Esophagus squamous epithelium (tissue), 5 donors: ENCODE measurements at regions not wholly inside any gene's neighbourhood (a gene's known extent, or its start where the extent isn't known, plus 50 kb on each side); places are given as distances from the start of the nearest gene placed in this dataset.
"Not testable (repeated sequence)": the region's sequence is repeated elsewhere in the genome, so short reads cannot be mapped to it uniquely, and the experiment has no call there.

ENCODE experiments used
- DNase-seq: peaks from one replicate; lab custom pipeline; 2025; lab: John Stamatoyannopoulos, UW
- H3K27ac ChIP-seq, 4 donors: fragments of 200-600 bp; sonication (generic); one replicate each; pipeline ENCODE4 v1.5.1; 2016 to 2019; ENCODE audit warnings: mild to moderate bottlenecking in 1 of 4
- H3K27me3 ChIP-seq, 4 donors: fragments of 200-600 bp; sonication (generic); 1 replicate in 3 of 4; 2 replicates in 1 of 4; pipeline versions ENCODE4 v1.5.1 to v1.6.0; 2017 to 2021; ENCODE audit warnings: antibody characterized with exemption in 1 of 4
- H3K36me3 ChIP-seq, 3 donors: fragments of 200-600 bp; sonication (generic); one replicate each; pipeline ENCODE4 v1.5.1; 2016 to 2019
- H3K4me1 ChIP-seq, 3 donors: fragments of 200-600 bp; sonication (generic); one replicate each; pipeline ENCODE4 v1.5.1; 2017 to 2019
- H3K4me3 ChIP-seq, 4 donors: fragments of 200-600 bp; sonication (generic); 1 replicate in 3 of 4; 2 replicates in 1 of 4; pipeline ENCODE4 v1.5.1; 2016 to 2019; ENCODE audit warnings: mild to moderate bottlenecking in 2 of 4, moderate library complexity in 1 of 4
- H3K9me3 ChIP-seq, 3 donors: fragments of 200-600 bp; sonication (generic); one replicate each; pipeline ENCODE4 v1.5.1; 2016 to 2019
- CTCF ChIP-seq, 6 experiments: fragments of 450-650 bp in 4 of 6; fragments of 200-600 bp in 2 of 6; sonication (generic) in 2 of 6; IDR thresholded peaks; one replicate each; pipeline ENCODE4 v1.5.1; 2016 to 2019; ENCODE audit warnings: antibody characterized with exemption in 6 of 6, mild to moderate bottlenecking in 4 of 6, moderate library complexity in 4 of 6
- POLR2A ChIP-seq, 4 donors: fragments of 450-650 bp; IDR thresholded peaks; one replicate each; pipeline ENCODE4 v1.6.1; 2017; ENCODE audit warnings: antibody characterized with exemption in 4 of 4, mild to moderate bottlenecking in 4 of 4, moderate library complexity in 3 of 4
- WGBS, 2 donors: methylation state at CpG; one replicate each; pipeline ENCODE4 v1.1.5; 2018; 5-methylcytosine and 5-hydroxymethylcytosine counted together
- intact Hi-C: fragments of 100-400 bp; cut with DNase I; formaldehyde crosslinking; loops from one replicate; pipeline ENCODE4 v1.15.0; 2022
- donor health status: DM: yes; HTN: yes; CAD: no.

DNA sequence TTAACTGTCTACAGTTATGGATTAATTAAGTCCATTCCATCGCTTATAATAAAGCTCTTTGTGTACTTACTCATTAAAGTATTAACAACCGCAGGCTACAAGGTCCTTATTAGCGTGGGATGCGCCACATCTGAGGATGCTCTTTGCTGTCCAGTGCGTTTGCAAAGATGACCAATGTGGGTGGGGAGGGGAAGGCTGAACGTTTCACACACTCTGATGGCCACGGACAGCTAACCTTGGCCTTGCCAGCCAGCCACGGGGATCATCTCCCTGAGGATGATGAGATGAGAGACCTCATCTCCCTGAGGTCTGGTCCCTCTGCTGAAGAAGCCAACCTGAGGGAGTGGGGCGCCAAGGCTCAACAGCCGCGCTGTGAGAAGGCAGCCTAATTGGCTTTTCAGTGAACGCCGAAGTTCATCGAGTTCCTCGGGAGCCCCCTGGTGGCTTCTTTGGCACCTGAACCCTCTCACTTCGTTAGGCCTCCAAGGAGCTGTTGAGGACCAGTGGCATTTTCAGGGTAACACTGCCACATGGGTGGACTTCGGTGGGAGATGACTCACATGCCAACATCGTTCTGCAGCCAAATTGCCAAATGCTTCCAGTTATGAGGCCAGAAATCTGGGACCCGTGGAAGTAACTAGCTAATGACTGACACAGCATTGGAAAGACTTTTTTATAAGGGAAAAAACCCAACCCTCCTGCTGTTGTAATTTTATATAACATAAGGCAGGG is 69.3 kb upstream of the SEC11C start:
- intact Hi-C loops: loop anchor here (5.0 kb wide), 1 partner anchor 288 kb away; no protein-coding TSS in a partner anchor
- H3K4me3 ChIP-seq: no peak overlapping the region

GRCh38 chr18:59072727-59073421 is 66.8 kb upstream of the SEC11C start:
- intact Hi-C loops: loop anchor here (5.0 kb wide), 1 partner anchor 291 kb away; no protein-coding TSS in a partner anchor
- no peaks in the 10 kb centered on the region for H3K9me3 ChIP-seq
- H3K4me1 ChIP-seq: no peaks in the 10 kb centered on the region
- no peak for TF ChIP-seq POLR2A (IDR thresholded peaks at IDR 0.05)
- no peak for TF ChIP-seq CTCF (IDR thresholded peaks at IDR 0.05)
- no peak overlapping the region for H3K4me3 ChIP-seq
- H3K27ac ChIP-seq: no peak overlapping the region
- WGBS, 2 donors: 80 to 86% methylated on average over 6 of the region's 6 CpGs
- peaks cover 0 to 11% (median 0%) of the 10 kb centered on the region in 4 donors for H3K27me3 ChIP-seq
- no peaks in the 10 kb centered on the region for H3K36me3 ChIP-seq
- DNase-seq: no peak

More for the DNA sequence above, 69.3 kb upstream of the SEC11C start:
- DNase-seq: no peak
- Histone ChIP-seq H3K27me3 (no peaks in the 10 kb centered on the region), H3K9me3 (no peaks in the 10 kb centered on the region), H3K36me3 (no peaks in the 10 kb centered on the region), H3K27ac (no peak overlapping the region), H3K4me1 (no peaks in the 10 kb centered on the region)
- 40 to 62% methylated on average over 9 to 12 of the region's 19 CpGs for WGBS, 2 donors
- TF ChIP-seq CTCF (IDR thresholded peaks at IDR 0.05): peak; percentile 71 to 85 (median 80)
- no peak for TF ChIP-seq POLR2A (IDR thresholded peaks at IDR 0.05)

GRCh38 chr18:59075923-59076322 is 63.8 kb upstream of the SEC11C start:
- no peak overlapping the region for H3K27ac ChIP-seq
- no peak overlapping the region for H3K4me3 ChIP-seq
- intact Hi-C loops: no loop called here
- WGBS, 2 donors: 40 to 46% methylated on average over 3 of the region's 3 CpGs
- no peak for TF ChIP-seq POLR2A (IDR thresholded peaks at IDR 0.05)
- TF ChIP-seq CTCF (IDR thresholded peaks at IDR 0.05): no peak
- no peaks in the 10 kb centered on the region for H3K9me3 ChIP-seq
- peaks cover 0 to 11% (median 0%) of the 10 kb centered on the region in 4 donors for H3K27me3 ChIP-seq
- no peaks in the 10 kb centered on the region for H3K4me1 ChIP-seq
- H3K36me3 ChIP-seq: no peaks in the 10 kb centered on the region
- DNase-seq: no peak

- Histone ChIP-seq H3K9me3 (no peaks in the 10 kb centered on the region), H3K4me3 (no peak overlapping the region), H3K27ac (no peak overlapping the region), H3K27me3 (peaks cover 0 to 40% (median 0%) of the 10 kb centered on the region in 4 donors), H3K36me3 (no peaks in the 10 kb centered on the region), H3K4me1 (no peaks in the 10 kb centered on the region)
- TF ChIP-seq CTCF (IDR thresholded peaks at IDR 0.05): no peak
- TF ChIP-seq POLR2A (IDR thresholded peaks at IDR 0.05): no peak
- no peak for DNase-seq
- intact Hi-C loops: no loop called here
- WGBS, 2 donors: 72 to 83% methylated on average over 4 of the region's 4 CpGs
Measured at GRCh38 chr18:59079264-59079663, 60.4 kb upstream of the SEC11C start.

GRCh38 chr18:59079687-59080501 is 59.8 kb upstream of the SEC11C start:
- WGBS, 2 donors: 71 to 80% methylated on average over 7 of the region's 7 CpGs
- H3K4me3 ChIP-seq, H3K36me3 ChIP-seq, H3K9me3 ChIP-seq, H3K27ac ChIP-seq, H3K4me1 ChIP-seq, intact Hi-C loops, DNase-seq: not testable (repeated sequence)
- H3K27me3 ChIP-seq: peaks cover 0 to 40% (median 0%) of the 10 kb centered on the region in 4 donors
